Lower leg skin (tissue), 3 donors: ENCODE measurements at regions not wholly inside any gene's neighbourhood (a gene's known extent, or its start where the extent isn't known, plus 50 kb on each side); places are given as distances from the start of the nearest gene placed in this dataset.

Experiments
- CTCF ChIP-seq, 3 donors: fragments of 450-650 bp; IDR thresholded peaks; one replicate each; pipeline ENCODE4 v1.5.1; 2016; ENCODE audit warnings: antibody characterized with exemption in 3 of 3, mild to moderate bottlenecking in 3 of 3, moderate library complexity in 2 of 3
- POLR2A ChIP-seq, 2 donors: fragments of 450-650 bp; IDR thresholded peaks; one replicate each; pipeline ENCODE4 v1.6.1; 2016 to 2017; ENCODE audit warnings: antibody characterized with exemption in 2 of 2, mild to moderate bottlenecking in 1 of 2, moderate library complexity in 1 of 2

- TF ChIP-seq POLR2A (IDR thresholded peaks at IDR 0.05) (no peak), CTCF (IDR thresholded peaks at IDR 0.05) (no peak)
Observed at GRCh38 chr6:7671581-7671980, 54.3 kb upstream of the BMP6 start.
